ENCODE measurements at regions not wholly inside any gene's neighbourhood (a gene's known extent, or its start where the extent isn't known, plus 50 kb on each side); places are given as distances from the start of the nearest gene placed in this dataset.

GRCh38 chr1:38201431-38201830 lies 154.8 kb upstream of the POU3F1 start:
- H3K9me2 ChIP-seq (replicated peaks; ENCODE audit: control insufficient read depth, low read length): no peaks in the 10 kb centered on the region
- TF ChIP-seq CTCF (IDR thresholded peaks at IDR 0.05; ENCODE audit: low read depth, low read length, poor library complexity, severe bottlenecking) (no peak), EZH2phosphoT487 (IDR thresholded peaks at IDR 0.05; ENCODE audit: borderline replicate concordance, low read length) (no peak)
- H3K4me1 ChIP-seq (ENCODE audit: control insufficient read depth, low read length): no peaks in the 10 kb centered on the region
- H4K20me1 ChIP-seq (ENCODE audit: control insufficient read depth, insufficient read depth, low read depth, low read length): no peaks in the 10 kb centered on the region
- H3K36me3 ChIP-seq (ENCODE audit: control insufficient read depth, low read length): no peaks in the 10 kb centered on the region
- H3K27me3 ChIP-seq (ENCODE audit: control insufficient read depth, low read length): peaks cover 21% of the 10 kb centered on the region
- H3K79me2 ChIP-seq (ENCODE audit: control insufficient read depth, low read length): no peaks in the 10 kb centered on the region
- no peaks in the 10 kb centered on the region for H3F3A ChIP-seq (ENCODE audit: control insufficient read depth, insufficient read depth)
- no peak overlapping the region for H3K4me3 ChIP-seq (ENCODE audit: low read length)
- no peak overlapping the region for H3K4me2 ChIP-seq (ENCODE audit: low read length)
- no peak overlapping the region for H3K27ac ChIP-seq (ENCODE audit: low read depth, low read length)
- H3K9me3 ChIP-seq (ENCODE audit: control insufficient read depth, insufficient read depth, low read length): no peaks in the 10 kb centered on the region

GRCh38 chr1:38198621-38199020 lies 152.0 kb upstream of the POU3F1 start:
- H3K9me3 ChIP-seq (ENCODE audit: control insufficient read depth, insufficient read depth, low read length): no peaks in the 10 kb centered on the region
- H3K4me2 ChIP-seq (ENCODE audit: low read length): no peak overlapping the region
- no peak for TF ChIP-seq CTCF (IDR thresholded peaks at IDR 0.05; ENCODE audit: low read depth, low read length, poor library complexity, severe bottlenecking)
- no peak for TF ChIP-seq EZH2phosphoT487 (IDR thresholded peaks at IDR 0.05; ENCODE audit: borderline replicate concordance, low read length)
- no peaks in the 10 kb centered on the region for H3F3A ChIP-seq (ENCODE audit: control insufficient read depth, insufficient read depth)
- H3K79me2 ChIP-seq (ENCODE audit: control insufficient read depth, low read length): no peaks in the 10 kb centered on the region
- H3K36me3 ChIP-seq (ENCODE audit: control insufficient read depth, low read length): no peaks in the 10 kb centered on the region
- no peaks in the 10 kb centered on the region for H4K20me1 ChIP-seq (ENCODE audit: control insufficient read depth, insufficient read depth, low read depth, low read length)
- no peak overlapping the region for H3K4me3 ChIP-seq (ENCODE audit: low read length)
- no peaks in the 10 kb centered on the region for H3K9me2 ChIP-seq (replicated peaks; ENCODE audit: control insufficient read depth, low read length)
- H3K27me3 ChIP-seq (ENCODE audit: control insufficient read depth, low read length): peaks cover 23% of the 10 kb centered on the region
- no peaks in the 10 kb centered on the region for H3K4me1 ChIP-seq (ENCODE audit: control insufficient read depth, low read length)
- no peak overlapping the region for H3K27ac ChIP-seq (ENCODE audit: low read depth, low read length)

- Histone ChIP-seq H3K4me2 (ENCODE audit: low read length) (no peak overlapping the region), H3K36me3 (ENCODE audit: control insufficient read depth, low read length) (no peaks in the 10 kb centered on the region), H3K27ac (ENCODE audit: low read depth, low read length) (no peak overlapping the region), H3K9me2 (replicated peaks; ENCODE audit: control insufficient read depth, low read length) (no peaks in the 10 kb centered on the region), H3F3A (ENCODE audit: control insufficient read depth, insufficient read depth) (no peaks in the 10 kb centered on the region), H4K20me1 (ENCODE audit: control insufficient read depth, insufficient read depth, low read depth, low read length) (no peaks in the 10 kb centered on the region), H3K9me3 (ENCODE audit: control insufficient read depth, insufficient read depth, low read length) (no peaks in the 10 kb centered on the region), H3K27me3 (ENCODE audit: control insufficient read depth, low read length) (peaks cover 23% of the 10 kb centered on the region), H3K4me1 (ENCODE audit: control insufficient read depth, low read length) (no peaks in the 10 kb centered on the region), H3K4me3 (ENCODE audit: low read length) (no peak overlapping the region), H3K79me2 (ENCODE audit: control insufficient read depth, low read length) (no peaks in the 10 kb centered on the region)
- TF ChIP-seq CTCF (IDR thresholded peaks at IDR 0.05; ENCODE audit: low read depth, low read length, poor library complexity, severe bottlenecking) (no peak), EZH2phosphoT487 (IDR thresholded peaks at IDR 0.05; ENCODE audit: borderline replicate concordance, low read length) (no peak)
Observed at GRCh38 chr1:38198099-38198498, 151.5 kb upstream of the POU3F1 start.

All from DOHH2 (cell line).